ENCODE measurements at regions not wholly inside any gene's neighbourhood (a gene's known extent, or its start where the extent isn't known, plus 50 kb on each side); places are given as distances from the start of the nearest gene placed in this dataset.

DNA sequence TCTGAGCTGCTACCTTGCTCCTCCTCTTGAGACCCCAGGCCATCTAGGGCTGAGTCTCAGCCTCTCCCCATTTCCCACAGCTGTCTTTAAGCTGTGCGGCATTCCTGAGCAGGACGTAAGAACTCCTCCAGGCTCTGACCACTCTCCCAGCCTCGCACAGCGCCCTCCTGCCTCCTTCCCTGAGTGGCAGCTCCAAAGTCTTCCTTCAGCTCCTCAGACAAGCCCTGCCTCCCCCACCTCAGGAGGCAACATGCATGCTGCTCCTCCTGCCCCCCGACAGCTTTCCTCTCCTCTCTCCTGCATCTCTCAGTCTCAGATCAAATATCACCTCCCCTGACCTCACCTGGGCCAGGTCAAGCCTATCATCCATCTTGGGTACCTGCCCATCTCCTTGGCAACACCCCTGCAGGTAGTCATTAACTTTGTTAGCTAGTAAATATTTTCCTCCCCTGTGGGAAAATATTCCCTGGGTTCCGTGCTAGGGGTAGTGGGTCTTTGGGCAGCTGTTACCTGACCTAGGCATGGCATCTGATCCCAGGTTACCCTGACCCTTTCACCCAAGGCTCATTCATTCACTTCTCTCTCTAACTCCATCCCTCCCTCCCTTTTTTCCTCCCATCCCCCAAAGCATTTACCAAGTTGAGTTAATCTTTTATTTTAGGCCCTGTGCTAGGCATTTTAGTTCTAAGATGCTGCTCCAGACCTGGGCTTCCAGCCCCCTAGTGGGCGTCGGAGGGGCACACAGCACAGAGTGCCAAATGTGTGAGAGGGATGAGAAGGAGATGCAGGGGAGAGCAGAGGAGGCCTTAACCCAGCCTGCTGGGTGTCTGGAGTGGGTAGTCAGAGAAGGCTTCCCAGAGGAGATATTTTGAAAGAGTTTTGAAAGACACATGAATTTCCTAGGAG, 419.9 kb downstream of the PTPRU start:
- no peak overlapping the region for H3K4me3 ChIP-seq (ENCODE audit: low read depth, low read length)
- TF ChIP-seq, protein P1, sequence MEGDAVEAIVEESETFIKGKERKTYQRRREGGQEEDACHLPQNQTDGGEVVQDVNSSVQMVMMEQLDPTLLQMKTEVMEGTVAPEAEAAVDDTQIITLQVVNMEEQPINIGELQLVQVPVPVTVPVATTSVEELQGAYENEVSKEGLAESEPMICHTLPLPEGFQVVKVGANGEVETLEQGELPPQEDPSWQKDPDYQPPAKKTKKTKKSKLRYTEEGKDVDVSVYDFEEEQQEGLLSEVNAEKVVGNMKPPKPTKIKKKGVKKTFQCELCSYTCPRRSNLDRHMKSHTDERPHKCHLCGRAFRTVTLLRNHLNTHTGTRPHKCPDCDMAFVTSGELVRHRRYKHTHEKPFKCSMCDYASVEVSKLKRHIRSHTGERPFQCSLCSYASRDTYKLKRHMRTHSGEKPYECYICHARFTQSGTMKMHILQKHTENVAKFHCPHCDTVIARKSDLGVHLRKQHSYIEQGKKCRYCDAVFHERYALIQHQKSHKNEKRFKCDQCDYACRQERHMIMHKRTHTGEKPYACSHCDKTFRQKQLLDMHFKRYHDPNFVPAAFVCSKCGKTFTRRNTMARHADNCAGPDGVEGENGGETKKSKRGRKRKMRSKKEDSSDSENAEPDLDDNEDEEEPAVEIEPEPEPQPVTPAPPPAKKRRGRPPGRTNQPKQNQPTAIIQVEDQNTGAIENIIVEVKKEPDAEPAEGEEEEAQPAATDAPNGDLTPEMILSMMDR (IDR thresholded peaks at IDR 0.05; ENCODE audit: low read depth, low read length, missing control alignments): peak; percentile 56
- DNase-seq (ENCODE audit: low read depth): no peak

DNA sequence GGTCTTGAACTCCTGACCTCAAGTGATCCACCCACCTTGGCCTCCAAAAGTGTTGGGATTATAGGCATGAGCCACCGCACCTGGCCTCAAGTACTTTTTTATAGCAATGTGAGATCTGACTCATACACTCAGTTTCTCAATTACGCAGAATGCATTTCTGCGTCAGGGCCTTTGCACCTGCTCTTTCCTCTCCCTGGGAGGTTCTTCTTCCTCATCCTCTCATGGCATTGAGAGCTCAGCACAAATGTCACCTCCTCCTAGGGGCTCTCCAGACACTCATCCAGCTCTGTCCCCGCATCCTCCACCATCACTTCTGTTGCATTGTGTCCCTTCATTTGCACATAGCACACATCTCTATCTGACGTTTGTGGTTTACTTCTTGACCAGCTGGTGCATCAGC, 418.8 kb downstream of the PTPRU start:
- peak; percentile 13 for DNase-seq (ENCODE audit: low read depth)
- TF ChIP-seq, protein P1 (IDR thresholded peaks at IDR 0.05; ENCODE audit: low read depth, low read length, missing control alignments): no peak

DNA sequence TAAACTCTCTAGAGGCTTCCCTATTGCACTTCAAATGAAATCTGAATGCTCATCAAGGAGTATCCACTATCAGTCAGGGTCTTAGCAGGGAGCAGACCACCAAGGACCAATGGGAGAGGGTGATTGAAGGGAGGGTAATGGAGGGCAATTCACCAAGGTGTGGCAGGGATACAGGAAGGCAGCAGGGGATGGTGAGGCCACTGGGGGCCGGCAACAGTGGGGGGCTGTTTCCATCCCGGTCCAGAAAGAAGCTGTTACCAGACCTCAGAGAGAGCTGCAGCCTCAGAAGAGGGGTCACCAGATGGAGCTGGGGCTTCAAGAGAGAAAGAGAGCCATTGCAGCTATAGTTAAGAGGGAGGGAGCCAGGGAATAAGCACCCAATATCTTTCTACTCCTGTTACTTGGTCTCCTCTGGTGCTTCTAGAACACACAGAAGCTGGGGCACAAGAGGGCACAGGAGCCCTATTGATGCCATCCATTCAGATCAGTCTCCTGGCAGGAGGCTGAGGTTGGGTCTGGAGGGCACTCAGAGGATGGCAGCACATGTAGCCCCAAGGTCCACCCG, 417.6 kb downstream of the PTPRU start:
- no peak overlapping the region for H3K4me3 ChIP-seq (ENCODE audit: low read depth, low read length)
- TF ChIP-seq, protein P1 (IDR thresholded peaks at IDR 0.05; ENCODE audit: low read depth, low read length, missing control alignments): no peak
- DNase-seq (ENCODE audit: low read depth): no peak

More for the DNA sequence above, 418.8 kb downstream of the PTPRU start:
- no peak overlapping the region for H3K4me3 ChIP-seq (ENCODE audit: low read depth, low read length)

DNA sequence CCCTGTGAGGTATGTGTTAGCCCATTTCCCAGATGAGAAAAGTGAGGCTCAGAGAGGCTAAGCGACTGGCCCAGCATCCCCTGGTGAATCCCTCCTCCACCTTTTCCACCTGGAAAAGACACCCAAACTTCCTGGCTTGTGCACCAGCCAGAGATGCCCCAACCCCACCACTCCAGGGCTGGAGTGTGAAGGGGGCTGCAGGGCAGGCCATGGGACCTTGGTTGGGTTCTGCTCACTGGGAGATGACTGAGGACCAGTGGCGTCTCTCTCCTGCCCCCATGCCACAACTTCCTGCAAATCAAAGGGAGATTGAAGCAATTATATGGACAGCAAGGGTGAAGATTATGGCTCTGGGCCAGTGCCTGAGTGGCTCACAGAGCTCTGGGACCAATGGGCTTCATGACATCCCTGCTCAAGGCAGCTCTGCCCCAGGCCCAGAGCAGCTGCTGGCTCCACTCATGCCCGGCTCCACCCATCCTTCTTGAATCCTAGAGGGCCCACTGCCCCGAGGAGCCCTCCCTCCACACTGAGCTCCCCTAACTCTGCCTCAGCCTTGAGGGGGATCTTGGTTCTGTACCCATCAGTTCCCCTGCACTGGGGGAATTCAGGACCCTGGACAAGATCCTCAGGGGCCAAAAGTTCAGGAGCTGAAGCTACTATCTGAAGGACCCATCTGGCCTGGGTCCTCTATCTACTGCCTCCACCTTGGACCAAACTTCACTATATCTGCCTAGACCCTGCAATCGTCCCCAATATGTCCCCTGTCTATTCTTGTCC, 416.9 kb downstream of the PTPRU start:
- TF ChIP-seq, protein P1 (IDR thresholded peaks at IDR 0.05; ENCODE audit: low read depth, low read length, missing control alignments): no peak
- DNase-seq (ENCODE audit: low read depth): no peak
- no peak overlapping the region for H3K4me3 ChIP-seq (ENCODE audit: low read depth, low read length)

DNA sequence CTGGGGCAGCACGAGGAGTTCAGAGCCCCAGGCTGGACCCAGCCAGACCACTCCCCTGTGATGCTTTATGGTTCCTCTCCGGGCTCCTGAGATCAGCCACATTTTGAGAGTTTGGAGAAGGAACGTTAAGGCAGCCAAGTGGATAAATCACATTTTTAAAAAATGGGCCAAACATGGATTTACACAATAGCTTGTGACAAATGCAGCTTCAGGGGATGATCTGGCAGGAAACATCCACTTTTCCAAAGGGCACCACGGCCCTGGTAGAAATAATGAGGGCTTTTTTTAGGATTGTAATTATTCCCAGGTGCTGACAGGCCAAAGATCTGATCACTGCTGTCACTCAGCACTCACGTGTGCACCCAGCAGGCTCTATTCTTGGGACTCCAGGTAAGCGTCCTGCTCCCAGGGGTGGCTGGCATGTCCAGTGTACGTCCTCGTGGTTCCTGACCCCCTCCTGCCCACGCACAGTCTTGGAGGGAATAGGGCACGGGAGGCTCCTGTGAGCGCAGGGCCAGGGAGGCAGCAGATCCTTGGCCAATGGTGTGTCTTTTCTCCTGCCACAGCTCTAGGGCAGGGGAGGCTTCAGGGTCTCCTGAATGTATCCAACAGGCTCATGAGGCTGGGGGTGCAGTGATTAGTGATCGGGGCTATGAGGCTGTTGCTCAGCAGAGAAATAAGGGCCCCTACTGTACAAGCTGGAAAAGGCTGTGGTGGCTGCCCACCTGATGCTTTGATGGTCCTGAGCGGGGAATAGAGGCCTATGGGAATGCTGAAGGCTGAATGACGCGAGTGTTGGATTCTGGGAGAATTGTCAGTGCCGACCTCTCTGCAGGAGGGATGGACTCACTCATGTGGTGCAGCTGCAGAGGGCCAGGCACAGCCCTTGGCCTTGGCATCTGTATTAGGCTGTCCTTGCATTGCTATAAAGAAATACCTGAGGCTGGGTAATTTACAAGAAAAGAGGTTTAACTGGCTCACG, 415.7 kb downstream of the PTPRU start:
- no peak overlapping the region for H3K4me3 ChIP-seq (ENCODE audit: low read depth, low read length)
- TF ChIP-seq, protein P1 (IDR thresholded peaks at IDR 0.05; ENCODE audit: low read depth, low read length, missing control alignments): no peak
- DNase-seq (ENCODE audit: low read depth): no peak

DNA sequence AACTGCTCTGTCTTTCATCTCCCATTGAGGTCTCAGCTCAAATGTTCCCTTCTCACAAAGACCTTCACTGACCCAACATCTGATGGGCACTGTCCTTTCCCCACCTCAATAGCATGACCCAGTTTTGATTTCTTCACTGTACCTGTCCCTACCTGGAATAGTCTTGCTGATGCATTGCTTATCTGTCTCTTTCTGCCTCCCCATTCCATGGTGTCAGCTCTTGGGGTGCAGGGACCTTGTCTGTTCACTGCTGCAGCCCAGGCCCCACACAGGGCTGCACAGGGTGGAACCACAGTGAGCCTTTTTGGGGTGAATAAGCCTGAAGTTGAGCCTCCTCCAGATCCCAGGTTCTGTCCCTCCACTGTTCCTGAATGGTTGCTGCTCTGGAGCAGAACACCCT, 414.9 kb downstream of the PTPRU start:
- no peak overlapping the region for H3K4me3 ChIP-seq (ENCODE audit: low read depth, low read length)
- no peak for DNase-seq (ENCODE audit: low read depth)
- TF ChIP-seq, protein P1 (IDR thresholded peaks at IDR 0.05; ENCODE audit: low read depth, low read length, missing control alignments): no peak
